Stimulated activated CD4-positive, alpha-beta T cell treated with anti-CD3 and anti-CD28 coated beads, Interleukin-2, amount 100 ng/mL, for 24 hours (primary cell): ENCODE measurements at regions not wholly inside any gene's neighbourhood (a gene's known extent, or its start where the extent isn't known, plus 50 kb on each side); places are given as distances from the start of the nearest gene placed in this dataset.

Experiments
- DNase-seq, 2 donors: peaks; one replicate each; pipeline ENCODE4 v3.0.0-alpha.2; 2020

DNA sequence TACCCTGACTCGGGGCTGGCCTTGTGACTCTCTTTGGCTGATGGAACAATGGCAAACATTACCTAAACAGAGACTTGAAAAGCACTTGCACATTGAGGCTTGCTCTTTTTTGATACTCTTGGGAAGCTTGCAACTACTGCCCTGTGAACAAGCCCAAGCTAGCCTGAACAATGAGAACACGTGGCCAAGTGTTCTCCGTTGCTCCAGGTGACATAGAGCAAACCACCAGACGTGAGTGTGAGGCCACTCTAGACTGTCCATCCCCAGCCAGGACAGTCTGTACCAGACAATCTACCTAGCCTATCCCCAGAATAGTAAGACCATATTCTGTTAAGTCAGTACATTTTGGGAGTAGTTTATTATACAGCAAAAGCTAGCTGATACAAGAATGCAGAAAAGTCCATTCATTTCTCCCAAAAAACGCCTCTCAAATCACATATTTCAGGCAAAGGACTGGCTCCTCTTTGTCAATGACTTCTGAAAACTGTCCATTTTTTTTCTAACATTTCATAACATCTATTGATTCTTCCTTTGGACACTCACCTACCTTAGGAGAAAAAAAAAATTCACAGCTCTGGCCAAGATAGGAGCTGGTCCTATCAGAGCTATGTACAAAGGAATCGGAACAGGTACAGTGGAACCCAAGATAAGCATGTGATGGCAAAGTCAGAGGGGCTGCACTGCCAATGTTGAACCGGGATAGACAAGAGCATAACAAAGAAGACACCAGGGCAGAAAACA lies 142.1 kb upstream of the PKDCC start:
- no peak for DNase-seq

DNA sequence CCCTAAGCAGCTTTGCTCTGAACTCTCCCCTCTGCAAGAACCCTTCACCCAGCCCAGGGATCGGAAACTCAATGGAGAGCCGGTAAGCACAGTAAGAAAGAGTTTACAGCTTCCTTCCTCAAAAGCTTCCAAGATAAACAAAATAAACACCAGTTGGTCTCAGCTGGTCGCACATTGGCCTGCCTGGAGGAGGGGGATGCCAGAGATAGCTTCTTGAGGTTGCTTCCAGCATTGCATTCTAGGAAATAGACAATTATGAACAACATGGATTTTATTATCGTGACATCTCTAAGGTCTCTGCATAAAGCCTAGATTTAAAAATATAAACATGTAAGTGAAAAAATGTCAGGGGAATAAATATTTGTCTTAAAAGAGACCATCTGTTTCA lies 141.5 kb upstream of the PKDCC start:
- no peak for DNase-seq

DNA sequence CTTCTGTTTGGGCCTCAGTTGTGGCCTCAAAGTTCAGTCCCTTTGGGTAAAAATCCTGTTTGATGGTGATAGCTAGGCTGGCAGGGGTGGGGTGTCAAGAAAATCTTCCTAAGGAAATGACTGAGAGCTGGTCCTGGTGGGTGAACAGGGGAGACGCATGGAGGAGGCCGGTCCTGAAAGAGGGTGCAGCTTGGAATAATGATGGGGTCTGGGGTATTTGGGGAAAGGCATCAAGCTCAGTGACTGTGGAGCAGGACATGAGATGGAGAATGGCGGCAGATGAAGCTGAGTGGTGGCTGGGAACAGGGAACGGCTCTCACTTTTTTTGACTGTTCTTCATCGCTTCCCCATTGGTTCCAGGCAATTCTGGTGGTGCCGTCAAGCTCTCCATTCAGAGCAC lies 140.7 kb upstream of the PKDCC start:
- no peak for DNase-seq

DNA sequence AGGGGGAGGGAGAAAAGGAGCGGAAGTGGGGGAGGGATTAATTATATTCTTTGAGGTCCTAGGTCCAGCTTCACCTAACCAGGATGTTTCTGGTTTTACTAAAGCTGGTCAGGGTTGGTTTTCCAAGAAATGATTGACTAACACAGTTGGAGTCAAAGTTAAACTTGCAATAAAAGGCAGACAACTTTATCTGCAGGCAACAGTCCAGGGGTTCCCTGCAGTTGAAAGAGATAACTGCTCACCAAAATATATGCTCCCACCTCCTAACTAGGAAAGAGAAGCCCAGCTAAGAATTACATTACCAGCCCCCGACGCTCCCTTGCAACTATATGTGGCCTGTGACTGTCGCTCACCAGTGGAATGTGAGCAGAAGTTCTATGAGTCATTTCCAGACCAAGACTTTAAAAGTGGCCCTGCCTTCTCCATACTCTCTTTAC lies 140.0 kb upstream of the PKDCC start:
- DNase-seq = no peak

DNA sequence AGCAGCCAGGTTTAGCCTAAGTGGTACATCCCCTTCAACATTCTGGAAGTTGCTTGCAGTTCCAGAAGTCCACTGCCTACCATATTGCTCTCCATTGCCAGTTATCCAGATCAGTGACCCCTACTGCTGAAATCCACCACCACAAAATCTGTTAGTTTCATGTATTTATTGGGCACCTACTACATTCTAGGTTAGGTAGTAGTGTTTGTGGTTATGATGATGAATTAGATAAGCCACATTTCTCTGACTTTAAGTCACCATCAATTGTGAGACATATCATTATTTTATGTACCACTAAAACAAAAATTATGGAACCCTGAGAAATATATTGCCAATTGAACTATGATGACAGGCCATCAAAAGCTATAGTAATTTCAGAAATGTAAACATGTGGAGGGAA lies 139.5 kb upstream of the PKDCC start:
- no peak for DNase-seq

DNA sequence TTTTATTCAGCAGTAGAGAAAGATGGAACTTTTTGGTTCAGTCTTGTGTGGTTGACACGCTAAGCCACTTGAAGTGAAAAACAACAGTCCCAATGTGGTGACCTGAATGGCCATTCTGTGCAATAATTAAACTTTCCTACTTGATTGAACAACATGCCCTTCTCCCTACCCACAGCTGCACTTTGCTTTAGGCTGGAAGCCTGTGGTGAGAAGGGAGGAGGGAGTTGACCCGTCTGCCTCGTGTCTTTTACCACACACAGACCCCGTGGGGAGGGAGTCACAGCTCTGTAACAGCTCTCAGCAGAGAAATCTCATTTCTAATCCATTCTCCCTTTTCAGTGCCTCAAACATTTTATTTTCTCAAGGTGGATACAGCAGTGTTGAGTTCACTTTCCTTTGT lies 138.2 kb upstream of the PKDCC start:
- DNase-seq = no peak

DNA sequence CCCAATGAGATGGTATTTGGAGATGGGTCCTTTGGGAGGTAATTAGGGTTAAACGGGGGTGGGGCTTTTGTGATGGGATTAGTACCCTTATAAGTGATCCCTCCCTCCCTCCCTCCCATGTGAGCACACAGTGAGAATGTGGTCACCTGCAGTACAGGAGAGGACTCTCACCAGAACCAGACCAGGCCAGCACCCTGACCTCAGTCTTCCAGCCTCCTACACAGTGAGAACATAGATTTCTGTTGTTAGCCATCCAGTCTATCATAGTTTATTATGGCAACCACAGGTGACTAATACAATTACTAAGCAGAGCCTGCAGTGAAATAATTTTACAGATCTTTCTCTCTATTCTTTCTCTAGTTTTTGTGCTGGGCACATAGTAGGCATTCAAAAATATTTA lies 137.7 kb upstream of the PKDCC start:
- DNase-seq = no peak

DNA sequence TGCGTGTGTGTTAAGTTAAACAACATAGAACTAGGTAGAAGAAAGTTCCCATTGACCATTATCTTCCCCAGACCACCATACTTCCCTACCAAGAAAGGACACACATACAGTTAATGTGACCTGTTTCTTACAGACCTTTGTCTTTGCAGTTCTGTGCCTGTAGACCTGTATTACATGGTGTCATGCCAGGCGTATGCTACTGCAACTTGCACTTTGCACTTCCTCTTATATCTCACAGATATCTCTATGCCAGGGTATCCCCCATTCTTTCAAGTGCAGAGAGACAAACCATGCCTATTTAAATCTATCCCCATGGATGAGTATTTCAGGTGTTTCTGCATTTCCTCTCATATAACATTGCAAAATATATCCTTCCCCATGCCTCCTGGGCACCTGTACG lies 136.8 kb upstream of the PKDCC start:
- DNase-seq = no peak

DNA sequence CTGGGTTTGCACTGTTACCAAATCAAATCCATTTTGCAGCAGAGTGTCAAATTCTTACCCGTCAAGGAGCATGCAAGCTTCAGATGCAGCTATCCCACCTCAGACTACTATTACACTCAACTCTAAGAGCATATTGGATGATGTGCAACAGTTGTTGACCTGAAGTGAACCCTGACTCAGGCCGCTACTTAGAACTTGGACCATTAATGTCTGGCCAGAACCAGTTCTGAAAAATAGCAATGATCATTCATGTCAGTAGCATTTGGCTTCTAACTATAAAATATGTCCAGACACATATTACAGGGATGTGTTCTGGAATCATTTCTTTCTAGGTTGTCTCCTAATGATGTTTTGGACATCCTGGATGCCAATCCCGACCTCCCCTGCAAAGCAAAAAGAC lies 135.5 kb upstream of the PKDCC start:
- no peak for DNase-seq

DNA sequence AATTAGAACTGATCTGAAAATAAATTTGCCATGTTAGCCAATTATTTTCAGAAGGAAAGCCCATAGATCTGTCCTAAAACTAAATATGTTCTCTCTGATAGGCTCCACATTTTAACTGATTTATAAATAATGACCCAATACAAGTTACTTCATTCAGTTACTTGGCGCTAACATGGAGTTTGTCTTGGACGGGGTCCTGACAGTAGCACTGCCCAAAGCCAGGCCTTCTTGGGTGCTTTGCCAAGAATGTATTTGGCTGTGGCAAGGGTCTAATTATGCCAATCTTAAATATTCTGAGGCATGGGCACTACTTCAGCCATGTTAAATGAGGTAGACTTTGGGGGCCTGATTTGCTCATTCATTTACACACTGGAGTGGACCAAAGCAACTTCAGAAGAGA lies 135.0 kb upstream of the PKDCC start:
- DNase-seq = no peak

DNA sequence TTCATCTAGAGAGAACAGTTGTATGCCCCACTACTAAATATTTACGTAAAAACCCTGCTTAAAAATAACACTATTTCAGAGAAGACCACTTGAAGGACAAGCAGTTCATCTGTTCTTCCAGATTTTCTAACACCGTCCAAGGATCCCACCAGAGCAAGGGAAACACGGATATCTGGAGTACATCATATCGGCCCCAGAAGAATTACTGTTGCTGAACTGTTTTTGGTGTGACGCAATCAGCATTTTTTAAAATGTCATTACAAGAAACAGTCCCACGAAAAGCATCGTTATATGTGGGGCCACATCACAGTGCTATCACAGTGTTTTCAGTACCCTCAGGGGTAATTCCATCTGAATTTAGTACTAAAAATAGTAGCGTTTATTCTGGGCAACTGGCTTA lies 134.5 kb upstream of the PKDCC start:
- no peak for DNase-seq

DNA sequence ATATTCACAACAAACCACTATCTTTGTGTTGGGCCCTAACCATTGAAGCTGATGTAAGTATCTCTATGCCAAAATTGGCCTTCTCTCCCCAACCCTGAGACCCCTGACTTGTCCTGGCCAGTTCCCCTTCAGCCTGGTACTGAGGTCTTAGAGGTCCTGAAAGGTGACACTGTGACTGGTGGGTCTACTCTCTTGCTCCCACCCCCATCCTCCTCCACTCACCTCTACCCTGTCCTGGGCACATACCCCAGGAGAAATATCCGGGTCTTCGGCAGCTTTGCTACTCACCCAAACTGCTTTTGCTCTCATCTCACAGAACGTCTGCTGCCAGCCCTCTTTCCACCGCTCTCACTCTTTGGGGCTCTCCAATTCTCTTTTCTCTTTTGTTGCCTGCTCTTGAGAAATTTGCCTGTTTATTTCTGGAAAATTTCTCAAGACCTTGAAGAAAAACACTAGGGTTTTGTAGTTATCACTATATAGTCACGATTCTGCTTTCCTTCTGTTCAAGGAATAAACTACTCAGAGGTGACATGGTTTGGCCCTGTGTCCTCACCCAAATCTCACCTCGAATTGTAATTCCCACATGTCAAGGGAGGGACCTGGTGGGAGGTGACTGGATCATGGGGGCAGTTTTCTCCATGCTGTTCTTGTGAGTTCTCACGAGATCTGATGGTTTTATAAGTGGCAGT lies 133.8 kb upstream of the PKDCC start:
- no peak for DNase-seq

DNA sequence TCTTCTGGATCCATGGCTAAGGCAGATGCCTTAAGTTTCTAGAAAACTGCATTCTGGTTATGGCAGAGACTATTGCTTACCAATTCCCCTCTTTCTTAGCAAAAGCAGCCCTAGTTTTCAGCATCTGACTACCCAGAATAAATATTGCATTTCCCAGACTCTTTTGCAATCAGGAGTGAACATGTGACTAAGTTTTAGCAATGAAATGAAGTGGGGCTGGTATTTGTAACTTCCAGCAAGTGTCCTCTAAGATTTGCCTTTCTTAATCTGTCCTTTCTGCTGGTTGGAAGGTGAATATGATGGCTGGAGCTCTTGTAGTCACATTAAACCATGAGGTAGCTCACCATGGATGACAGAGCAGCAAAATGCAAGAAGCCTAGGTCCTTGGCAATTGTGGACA lies 132.9 kb upstream of the PKDCC start:
- no peak for DNase-seq

DNA sequence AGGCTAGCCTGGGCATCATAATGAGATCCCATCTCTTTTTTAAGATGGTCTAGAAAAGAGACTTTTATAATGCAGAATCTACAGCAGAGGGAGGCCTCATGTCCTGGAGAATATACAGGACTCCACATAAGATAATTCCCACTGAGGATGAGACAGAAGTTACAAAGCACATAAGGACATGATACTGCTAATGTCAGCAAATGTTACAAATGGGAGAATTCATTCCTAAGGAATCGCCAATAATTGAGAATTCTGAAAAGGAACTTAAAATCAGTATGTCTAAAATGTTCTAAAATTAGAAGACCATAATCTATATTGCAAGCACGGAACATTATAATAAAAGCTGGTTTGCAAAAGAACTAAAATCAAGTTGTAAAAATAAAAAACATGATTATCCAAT lies 131.6 kb upstream of the PKDCC start:
- no peak for DNase-seq

DNA sequence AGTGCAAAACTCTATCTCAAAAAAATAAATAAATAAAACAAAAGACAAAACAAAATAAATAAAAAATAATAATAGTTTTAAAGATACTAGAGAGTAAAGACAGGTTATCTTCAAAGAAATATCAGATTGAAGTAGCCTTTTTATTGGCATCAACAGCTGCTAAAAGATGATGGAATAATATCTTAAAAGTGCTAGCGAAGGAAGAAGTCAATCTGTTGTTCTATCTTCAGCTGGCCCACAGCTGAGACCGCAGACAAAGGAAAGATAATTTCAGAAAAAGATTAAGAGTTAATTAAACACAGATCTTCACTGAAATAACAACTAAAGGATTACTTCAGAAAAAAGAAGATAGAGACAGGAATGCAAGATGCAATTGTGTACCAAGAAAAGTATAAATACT lies 130.2 kb upstream of the PKDCC start:
- no peak for DNase-seq

DNA sequence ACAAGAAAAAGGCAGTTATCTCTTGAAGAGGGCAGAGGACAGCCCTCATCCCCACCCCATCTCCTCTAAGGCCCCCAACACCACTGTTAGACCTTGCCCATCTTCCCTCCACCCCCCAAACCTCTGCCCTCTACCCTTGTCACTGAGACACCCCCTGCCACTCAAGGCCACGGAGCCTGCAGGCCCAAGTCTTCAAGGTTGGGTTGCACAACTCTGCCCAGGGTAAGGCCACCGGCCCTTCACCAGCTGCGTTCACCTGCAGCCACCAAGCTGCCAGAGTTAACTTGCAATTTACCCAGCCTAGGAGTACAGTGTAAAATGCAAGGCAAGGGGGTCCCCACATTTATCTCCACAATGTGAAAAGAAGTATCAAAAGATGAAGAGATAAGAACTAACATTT lies 128.7 kb upstream of the PKDCC start:
- DNase-seq = no peak

DNA sequence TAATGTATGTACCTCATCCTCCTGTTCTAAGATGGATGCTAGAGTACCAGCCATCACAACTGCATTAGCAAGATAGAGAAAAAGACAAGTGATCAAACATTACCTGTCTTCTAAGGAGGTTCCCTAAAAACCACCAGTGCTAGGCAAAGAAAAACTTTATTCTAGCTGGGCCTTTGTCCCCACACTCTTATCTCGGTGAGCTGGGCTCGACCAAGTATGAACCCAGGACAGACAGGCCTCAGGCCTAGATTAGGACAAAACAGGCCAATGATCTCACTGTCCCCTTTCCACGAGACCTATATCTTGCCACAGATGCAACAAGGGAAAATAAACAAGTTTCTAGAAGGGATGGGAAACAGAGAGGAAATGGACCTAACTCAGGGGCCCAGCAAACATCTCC lies 127.6 kb upstream of the PKDCC start:
- DNase-seq = no peak

DNA sequence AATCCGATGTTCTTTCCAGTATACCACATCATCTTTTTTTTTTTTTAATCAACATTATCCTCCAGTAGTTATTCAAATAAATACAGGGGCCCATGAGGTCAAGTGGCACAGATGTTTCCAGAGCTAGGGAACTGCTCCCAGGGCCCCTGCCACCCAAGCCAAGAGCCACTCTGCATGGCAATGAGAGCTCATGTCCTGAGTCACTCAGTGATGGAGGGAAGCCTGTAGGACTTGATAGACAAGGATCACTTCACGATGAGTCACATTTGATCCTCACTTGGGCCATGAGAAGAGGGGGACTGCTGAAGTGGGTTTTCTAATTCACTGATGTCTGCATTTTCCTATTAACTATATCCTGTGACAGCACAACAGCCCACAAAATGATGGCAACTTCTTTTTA lies 127.0 kb upstream of the PKDCC start:
- DNase-seq = no peak

DNA sequence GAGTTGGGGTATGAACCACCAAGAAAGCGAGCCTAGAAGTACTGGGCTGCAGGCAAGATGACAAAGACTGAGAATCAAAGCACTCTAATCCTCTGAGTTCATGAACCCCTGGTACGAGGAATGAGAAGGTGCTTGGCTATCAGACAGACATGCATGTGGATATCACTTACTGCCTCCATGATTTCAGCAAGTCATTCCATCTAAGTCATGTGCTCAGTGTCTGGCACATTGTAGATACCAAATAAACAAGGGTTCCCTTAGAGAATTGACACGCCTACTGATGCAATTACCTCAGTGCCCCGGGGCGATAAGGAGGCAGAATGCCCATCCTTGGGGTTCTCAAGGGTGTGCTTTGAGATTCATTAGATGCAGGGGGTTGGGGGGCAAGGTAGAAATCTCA lies 125.6 kb upstream of the PKDCC start:
- DNase-seq = no peak

DNA sequence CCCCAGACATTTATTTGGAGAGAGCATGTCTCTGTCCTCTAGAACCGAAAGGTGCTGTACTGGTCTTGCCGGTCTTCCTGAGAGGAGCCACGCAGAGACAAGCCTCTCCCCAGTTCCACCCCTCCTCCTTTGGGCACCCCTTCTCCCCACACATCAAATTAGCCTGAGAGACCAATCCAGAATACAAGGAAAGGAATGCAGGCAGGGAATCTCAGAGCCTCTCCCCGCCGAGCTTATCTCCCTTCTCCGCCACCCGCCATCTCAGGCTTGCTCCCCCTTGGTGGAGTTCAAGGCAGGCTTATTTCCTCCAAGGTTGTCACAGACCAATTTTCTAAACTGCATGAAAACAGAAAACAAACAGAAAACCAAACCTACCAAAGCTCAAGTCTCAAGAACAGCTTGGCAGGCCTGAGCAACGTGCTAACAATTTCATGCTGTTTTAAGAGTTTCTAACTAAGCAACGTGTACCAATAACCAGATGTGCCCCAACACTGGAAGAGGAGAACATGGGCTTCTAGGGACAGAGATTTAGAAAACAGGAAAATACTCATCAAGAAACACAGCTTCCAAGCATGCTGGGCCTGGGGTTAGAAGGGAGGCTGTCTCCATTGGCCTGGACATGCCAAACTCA lies 124.5 kb upstream of the PKDCC start:
- no peak for DNase-seq

DNA sequence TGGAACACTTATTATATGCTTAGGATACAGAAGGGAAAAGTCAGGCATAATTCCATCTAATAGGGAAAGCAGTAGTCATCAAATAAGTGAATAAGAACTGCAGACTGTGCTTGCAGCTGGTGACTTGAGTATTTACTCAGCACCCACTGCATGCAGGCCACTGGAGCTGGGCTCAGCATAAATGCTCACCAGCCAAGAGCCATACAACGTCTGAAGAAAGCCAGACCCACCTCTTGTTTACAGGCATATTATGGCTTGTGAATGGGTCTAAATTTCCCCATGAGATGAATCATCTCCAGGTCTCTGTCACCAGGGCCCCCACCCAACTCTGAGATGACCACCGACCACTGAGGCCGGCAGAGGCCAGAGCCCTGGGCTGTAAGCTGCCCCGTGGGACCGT lies 123.8 kb upstream of the PKDCC start:
- DNase-seq = no peak

DNA sequence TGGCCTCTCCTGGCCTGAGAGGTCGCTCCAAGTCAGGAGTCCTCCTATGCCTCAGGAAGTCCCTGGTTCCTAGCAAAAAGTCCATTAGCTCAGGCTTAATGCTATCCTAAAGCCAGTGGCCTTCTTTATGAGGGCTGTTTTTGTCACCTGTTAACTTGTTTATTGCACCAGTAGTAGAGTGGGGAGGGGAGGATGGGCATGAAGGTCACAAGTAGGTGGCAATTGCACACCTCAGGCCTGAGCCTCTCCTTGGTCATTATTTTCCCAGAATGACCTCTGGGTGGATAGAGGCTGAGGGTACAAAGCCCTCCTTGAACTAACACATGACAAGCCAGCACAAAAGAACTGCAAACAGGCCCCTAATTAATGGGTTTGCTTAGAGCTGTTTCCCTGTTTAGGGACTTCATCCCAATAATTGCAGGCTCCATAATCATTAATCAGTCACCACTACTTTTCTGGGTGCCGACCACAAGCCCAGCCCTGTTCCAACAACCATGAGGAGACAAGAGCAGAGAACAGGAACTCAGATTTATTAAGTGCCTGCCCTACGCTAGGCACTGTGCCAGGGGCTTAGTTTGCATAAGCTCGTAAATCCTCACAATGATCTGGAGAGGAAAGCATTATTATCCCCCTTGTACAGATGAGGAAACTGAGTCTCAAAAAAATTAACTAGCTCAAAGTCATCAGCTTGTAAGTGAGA lies 123.0 kb upstream of the PKDCC start:
- DNase-seq = no peak

DNA sequence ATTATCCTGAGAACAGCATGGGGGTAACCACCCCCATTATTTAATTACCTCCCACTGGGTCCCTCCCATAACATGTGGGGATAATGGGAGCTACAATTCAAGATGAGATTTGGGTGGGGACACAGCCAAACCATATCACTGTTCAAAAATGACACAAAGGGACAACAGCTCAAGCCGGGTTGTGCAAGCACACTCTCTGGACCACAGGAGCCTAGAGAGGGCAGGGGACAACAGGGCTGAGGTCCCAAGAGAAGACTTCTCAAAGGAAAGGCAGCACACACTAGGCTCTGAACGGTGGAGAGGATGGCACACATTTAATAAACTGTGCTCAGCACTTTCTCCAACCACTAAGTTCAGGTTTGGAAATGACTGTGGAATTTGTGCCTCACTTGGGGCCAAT lies 122.1 kb upstream of the PKDCC start:
- DNase-seq = no peak
